Gastrocnemius medialis (tissue), 4 donors: ENCODE measurements at regions not wholly inside any gene's neighbourhood (a gene's known extent, or its start where the extent isn't known, plus 50 kb on each side); places are given as distances from the start of the nearest gene placed in this dataset.

Experiments used
- ATAC-seq, 2 donors: fragments of 150-250 bp; one replicate each; pipeline ENCODE4 v1.9.1; 2016
- DNase-seq, 2 donors: peaks; one replicate each; pipeline ENCODE4 v3.0.0-alpha.2; 2019
- H3K27ac ChIP-seq, 4 donors: fragments of 200-600 bp; sonication (generic); 1 replicate in 1 of 4; 2 replicates in 3 of 4; pipeline ENCODE4 v1.5.1; 2016 to 2018; ENCODE audit warnings: mild to moderate bottlenecking in 2 of 4, moderate library complexity in 1 of 4
- H3K27me3 ChIP-seq, 3 donors: fragments of 200-600 bp; sonication (generic) in 2 of 3; 1 replicate in 1 of 3; 2 replicates in 2 of 3; pipeline versions ENCODE4 v1.5.1 to v1.6.0; 2016 to 2019; ENCODE audit warnings: mild to moderate bottlenecking in 1 of 3, moderate library complexity in 1 of 3
- H3K36me3 ChIP-seq, 2 donors: fragments of 200-600 bp; sonication (generic) in 1 of 2; one replicate each; pipeline ENCODE4 v1.5.1; 2017 to 2018
- H3K4me1 ChIP-seq, 2 donors: fragments of 200-600 bp; sonication (generic) in 1 of 2; one replicate each; pipeline ENCODE4 v1.5.1; 2016 to 2017; ENCODE audit warnings: mild to moderate bottlenecking in 2 of 2
- H3K4me3 ChIP-seq, 4 donors: fragments of 200-600 bp; sonication (generic) in 3 of 4; 1 replicate in 1 of 4; 2 replicates in 3 of 4; pipeline ENCODE4 v1.5.1; 2016 to 2019; ENCODE audit warnings: mild to moderate bottlenecking in 2 of 4
- H3K9me3 ChIP-seq, 3 donors: fragments of 200-600 bp; sonication (generic) in 2 of 3; 1 replicate in 1 of 3; 2 replicates in 2 of 3; pipeline ENCODE4 v1.5.1; 2016 to 2019
- CTCF ChIP-seq, 5 experiments: fragments of 450-650 bp in 3 of 5; fragments of 200-600 bp in 2 of 5; sonication (generic) in 2 of 5; IDR thresholded peaks in 4 of 5; conservative IDR thresholded peaks in 1 of 5; 1 replicate in 4 of 5; 2 replicates in 1 of 5; pipeline ENCODE4 v1.5.1; 2016 to 2019; ENCODE audit warnings: antibody characterized with exemption in 5 of 5, mild to moderate bottlenecking in 3 of 5, moderate library complexity in 3 of 5
- POLR2A ChIP-seq, 2 donors: fragments of 450-650 bp; IDR thresholded peaks; one replicate each; pipeline ENCODE4 v1.6.1; 2017; ENCODE audit warnings: antibody characterized with exemption in 2 of 2, mild to moderate bottlenecking in 2 of 2, moderate library complexity in 2 of 2
- in situ Hi-C, 4 donors: fragments of 200-750 bp; cut with MboI; loops; one replicate each; pipeline versions ENCODE4 v1.15.0 to v1.8.0; 2017; ENCODE audit warnings: low sequenced_read_pairs in 4 of 4
- intact Hi-C: fragments of 100-400 bp; cut with DNase I; formaldehyde crosslinking; loops from one replicate; pipeline ENCODE4 v1.15.1; 2023; ENCODE audit warnings: low total_unique reads

- Histone ChIP-seq H3K27ac (no peak overlapping the region), H3K36me3 (no peaks in the 10 kb centered on the region), H3K9me3 (no peaks in the 10 kb centered on the region), H3K4me1 (no peaks in the 10 kb centered on the region), H3K27me3 (no peaks in the 10 kb centered on the region), H3K4me3 (no peak overlapping the region)
- no peak for TF ChIP-seq CTCF (IDR thresholded peaks at IDR 0.05 in 4 of 5, conservative IDR thresholded peaks at IDR 0.05 in 1 of 5)
- no peak for TF ChIP-seq POLR2A (IDR thresholded peaks at IDR 0.05)
- in situ Hi-C loops: no loop called here
- intact Hi-C loops: no loop called here
- ATAC-seq (no peak), DNase-seq (no peak)
Measured at GRCh38 chr6:145003145-145003544, 718.0 kb downstream of the UTRN start.

GRCh38 chr6:145006914-145007313, 721.8 kb downstream of the UTRN start:
- DNase-seq: no peak
- TF ChIP-seq POLR2A (IDR thresholded peaks at IDR 0.05) (no peak), CTCF (IDR thresholded peaks at IDR 0.05 in 4 of 5, conservative IDR thresholded peaks at IDR 0.05 in 1 of 5) (no peak)
- in situ Hi-C loops: no loop called here
- intact Hi-C loops: no loop called here
- H3K36me3 ChIP-seq: no peaks in the 10 kb centered on the region
- no peaks in the 10 kb centered on the region for H3K27me3 ChIP-seq
- no peak overlapping the region for H3K4me3 ChIP-seq
- H3K9me3 ChIP-seq: no peaks in the 10 kb centered on the region
- H3K4me1 ChIP-seq: no peaks in the 10 kb centered on the region
- ATAC-seq: no peak
- H3K27ac ChIP-seq: no peak overlapping the region

GRCh38 chr6:145008715-145009114, 723.6 kb downstream of the UTRN start:
- no peak for ATAC-seq
- H3K4me1 ChIP-seq: no peaks in the 10 kb centered on the region
- no peak for DNase-seq
- intact Hi-C loops: no loop called here
- H3K36me3 ChIP-seq: no peaks in the 10 kb centered on the region
- in situ Hi-C loops: no loop called here
- no peaks in the 10 kb centered on the region for H3K9me3 ChIP-seq
- H3K4me3 ChIP-seq: no peak overlapping the region
- TF ChIP-seq CTCF (IDR thresholded peaks at IDR 0.05 in 4 of 5, conservative IDR thresholded peaks at IDR 0.05 in 1 of 5) (no peak), POLR2A (IDR thresholded peaks at IDR 0.05) (no peak)
- H3K27me3 ChIP-seq: no peaks in the 10 kb centered on the region
- no peak overlapping the region for H3K27ac ChIP-seq

GRCh38 chr6:145009711-145010110, 724.6 kb downstream of the UTRN start:
- Histone ChIP-seq H3K36me3 (no peaks in the 10 kb centered on the region), H3K27me3 (no peaks in the 10 kb centered on the region), H3K27ac (no peak overlapping the region), H3K4me1 (no peaks in the 10 kb centered on the region), H3K4me3 (no peak overlapping the region), H3K9me3 (no peaks in the 10 kb centered on the region)
- TF ChIP-seq POLR2A (IDR thresholded peaks at IDR 0.05) (no peak), CTCF (IDR thresholded peaks at IDR 0.05 in 4 of 5, conservative IDR thresholded peaks at IDR 0.05 in 1 of 5) (no peak)
- in situ Hi-C loops: no loop called here
- no peak for ATAC-seq
- intact Hi-C loops: no loop called here
- DNase-seq: no peak

GRCh38 chr6:145012039-145012662, 723.2 kb downstream of the EPM2A start:
- no peak for ATAC-seq
- intact Hi-C loops: no loop called here
- Histone ChIP-seq H3K27me3 (no peaks in the 10 kb centered on the region), H3K4me3 (no peak overlapping the region), H3K27ac (no peak overlapping the region), H3K36me3 (no peaks in the 10 kb centered on the region), H3K4me1 (peaks cover 0 to 6% of the 10 kb centered on the region in 2 donors), H3K9me3 (no peaks in the 10 kb centered on the region)
- no peak for DNase-seq
- in situ Hi-C loops: no loop called here
- TF ChIP-seq POLR2A (IDR thresholded peaks at IDR 0.05) (no peak), CTCF (IDR thresholded peaks at IDR 0.05 in 4 of 5, conservative IDR thresholded peaks at IDR 0.05 in 1 of 5) (no peak)
